ENCODE measurements at regions not wholly inside any gene's neighbourhood (a gene's known extent, or its start where the extent isn't known, plus 50 kb on each side); places are given as distances from the start of the nearest gene placed in this dataset.

DNA sequence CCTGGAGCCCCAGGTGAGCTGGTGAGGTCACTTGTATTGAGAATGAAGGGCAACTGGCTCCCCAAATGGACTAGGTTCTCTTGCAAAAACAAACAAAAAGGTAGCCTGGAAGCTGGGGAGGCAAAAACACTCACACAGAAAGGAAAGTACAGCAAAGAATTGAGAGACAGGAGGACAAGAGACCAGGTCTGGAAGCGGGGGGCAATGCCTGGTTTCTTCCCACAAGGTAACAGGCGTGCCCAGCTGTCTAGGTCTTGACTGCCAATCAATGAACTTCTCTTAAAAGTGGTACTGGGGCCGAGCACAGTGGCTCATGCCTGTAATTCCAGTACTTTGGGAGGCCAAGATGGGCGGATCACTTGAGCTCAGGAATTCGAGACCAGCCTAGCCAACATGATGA lies 356.4 kb upstream of the TSHZ3 start:
- no peak overlapping the region for H3K4me2 ChIP-seq (ENCODE audit: low read length)
- H3K27ac ChIP-seq (ENCODE audit: low read length) = no peak overlapping the region
- no peaks in the 10 kb centered on the region for H3K27me3 ChIP-seq (ENCODE audit: low read depth, low read length)
- no peaks in the 10 kb centered on the region for H3K4me1 ChIP-seq (ENCODE audit: low read length)
- peaks cover 6% of the 10 kb centered on the region; the same call in 1 of the 2 replicates for H3K9me3 ChIP-seq (ENCODE audit: insufficient read depth, low read length)
- no peak overlapping the region for H2AFZ ChIP-seq (ENCODE audit: low read depth, low read length)
- no peak for TF ChIP-seq CTCF (IDR thresholded peaks at IDR 0.05; ENCODE audit: low read depth, low read length)
- TF ChIP-seq EZH2phosphoT487 (IDR thresholded peaks at IDR 0.05; ENCODE audit: low read depth) = no peak
- H3K4me3 ChIP-seq (ENCODE audit: low read length) = no peak overlapping the region
- no peak overlapping the region for H3K9ac ChIP-seq (ENCODE audit: low read length)
- H3K36me3 ChIP-seq (replicated peaks; ENCODE audit: low read depth, low read length) = no peaks in the 10 kb centered on the region
- no peaks in the 10 kb centered on the region for H4K20me1 ChIP-seq (ENCODE audit: insufficient read depth, low read length)
- H3K79me2 ChIP-seq (ENCODE audit: low read length) = no peaks in the 10 kb centered on the region

GRCh38 chr19:31706131-31706530 lies 356.9 kb upstream of the TSHZ3 start:
- Histone ChIP-seq H3K4me3 (ENCODE audit: low read length) (no peak overlapping the region), H3K4me1 (ENCODE audit: low read length) (no peaks in the 10 kb centered on the region), H3K4me2 (ENCODE audit: low read length) (no peak overlapping the region), H2AFZ (ENCODE audit: low read depth, low read length) (no peak overlapping the region), H3K9me3 (ENCODE audit: insufficient read depth, low read length) (peaks cover 6% of the 10 kb centered on the region; the same call in 1 of the 2 replicates), H3K27ac (ENCODE audit: low read length) (no peak overlapping the region), H3K27me3 (ENCODE audit: low read depth, low read length) (no peaks in the 10 kb centered on the region), H3K9ac (ENCODE audit: low read length) (no peak overlapping the region), H4K20me1 (ENCODE audit: insufficient read depth, low read length) (no peaks in the 10 kb centered on the region), H3K79me2 (ENCODE audit: low read length) (no peaks in the 10 kb centered on the region), H3K36me3 (replicated peaks; ENCODE audit: low read depth, low read length) (no peaks in the 10 kb centered on the region)
- TF ChIP-seq EZH2phosphoT487 (IDR thresholded peaks at IDR 0.05; ENCODE audit: low read depth) = no peak
- no peak for TF ChIP-seq CTCF (IDR thresholded peaks at IDR 0.05; ENCODE audit: low read depth, low read length)

DNA sequence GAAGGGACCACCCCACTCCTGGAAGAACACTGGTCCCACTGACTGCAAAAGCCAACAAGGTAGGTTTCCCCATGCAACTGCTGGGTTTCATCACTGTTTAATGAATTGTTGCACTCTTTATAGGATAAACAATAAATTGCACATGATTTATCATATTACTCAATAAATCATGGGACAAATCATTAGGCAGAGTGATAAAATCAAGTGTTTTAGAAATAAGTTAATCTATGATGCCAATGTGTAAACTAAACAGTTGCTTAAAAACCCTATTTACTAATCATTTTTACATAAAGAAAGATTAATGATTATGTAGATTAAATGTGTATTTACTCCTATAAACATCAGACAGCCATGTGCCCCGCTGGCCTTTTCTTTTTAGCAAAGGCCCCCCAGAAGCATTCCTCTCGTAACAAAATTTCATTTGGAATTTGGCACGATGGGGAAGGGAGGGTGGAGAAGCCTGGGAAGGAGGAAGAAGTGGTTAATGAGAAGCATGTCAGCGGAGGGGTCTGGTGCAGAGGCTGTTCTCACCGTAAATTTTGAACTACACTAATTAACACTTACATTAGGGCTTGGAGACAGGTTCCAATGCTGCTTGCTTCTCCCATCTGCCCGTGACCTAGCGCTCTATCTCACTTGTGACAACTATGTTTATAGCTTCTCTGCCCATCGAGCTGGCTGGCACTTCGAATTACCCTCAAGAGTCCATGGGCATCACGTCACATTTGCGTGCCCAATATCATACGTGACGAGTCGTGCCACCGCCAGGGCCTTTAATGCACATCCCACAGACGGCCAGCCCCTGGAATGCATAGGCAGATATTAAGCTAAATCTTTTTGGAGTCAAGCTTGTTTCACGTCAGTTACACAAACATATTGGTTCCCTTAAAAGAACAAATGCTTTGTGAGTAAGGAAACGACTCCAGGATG lies 357.7 kb upstream of the TSHZ3 start:
- H3K4me1 ChIP-seq (ENCODE audit: low read length) = no peaks in the 10 kb centered on the region
- H2AFZ ChIP-seq (ENCODE audit: low read depth, low read length) = no peak overlapping the region
- TF ChIP-seq EZH2phosphoT487 (IDR thresholded peaks at IDR 0.05; ENCODE audit: low read depth) = no peak
- TF ChIP-seq CTCF (IDR thresholded peaks at IDR 0.05; ENCODE audit: low read depth, low read length) = no peak
- H3K27me3 ChIP-seq (ENCODE audit: low read depth, low read length) = no peaks in the 10 kb centered on the region
- no peaks in the 10 kb centered on the region for H4K20me1 ChIP-seq (ENCODE audit: insufficient read depth, low read length)
- H3K9ac ChIP-seq (ENCODE audit: low read length) = no peak overlapping the region
- no peak overlapping the region for H3K27ac ChIP-seq (ENCODE audit: low read length)
- no peak overlapping the region for H3K4me2 ChIP-seq (ENCODE audit: low read length)
- H3K79me2 ChIP-seq (ENCODE audit: low read length) = no peaks in the 10 kb centered on the region
- peaks cover 10% of the 10 kb centered on the region for H3K9me3 ChIP-seq (ENCODE audit: insufficient read depth, low read length)
- no peak overlapping the region for H3K4me3 ChIP-seq (ENCODE audit: low read length)
- H3K36me3 ChIP-seq (replicated peaks; ENCODE audit: low read depth, low read length) = no peaks in the 10 kb centered on the region

- Histone ChIP-seq H3K79me2 (ENCODE audit: low read length) (no peaks in the 10 kb centered on the region), H4K20me1 (ENCODE audit: insufficient read depth, low read length) (no peaks in the 10 kb centered on the region), H3K9me3 (ENCODE audit: insufficient read depth, low read length) (peaks cover 21% of the 10 kb centered on the region), H3K4me1 (ENCODE audit: low read length) (no peaks in the 10 kb centered on the region), H3K27ac (ENCODE audit: low read length) (no peak overlapping the region), H2AFZ (ENCODE audit: low read depth, low read length) (no peak overlapping the region), H3K4me2 (ENCODE audit: low read length) (no peak overlapping the region), H3K36me3 (replicated peaks; ENCODE audit: low read depth, low read length) (no peaks in the 10 kb centered on the region), H3K9ac (ENCODE audit: low read length) (no peak overlapping the region), H3K27me3 (ENCODE audit: low read depth, low read length) (no peaks in the 10 kb centered on the region), H3K4me3 (ENCODE audit: low read length) (no peak overlapping the region)
- TF ChIP-seq EZH2phosphoT487 (IDR thresholded peaks at IDR 0.05; ENCODE audit: low read depth) = no peak
- no peak for TF ChIP-seq CTCF (IDR thresholded peaks at IDR 0.05; ENCODE audit: low read depth, low read length)
Observed at GRCh38 chr19:31708520-31708919, 359.3 kb upstream of the TSHZ3 start.

All from OCI-LY3 (cell line).